Right lobe of liver (tissue), 6 donors: ENCODE measurements at regions not wholly inside any gene's neighbourhood (a gene's known extent, or its start where the extent isn't known, plus 50 kb on each side); places are given as distances from the start of the nearest gene placed in this dataset.
A peak's percentile ranks its signal among the peaks of the same experiment; 100 is the strongest.

ENCODE experiments used
- ATAC-seq, 4 donors: fragments of 200-7000 bp; cut with Tn5 transposase; one replicate each; pipeline ENCODE4 v1.9.1; 2020; ENCODE audit warnings: mild to moderate bottlenecking in 4 of 4, moderate library complexity in 4 of 4
- DNase-seq, 3 donors: peaks; one replicate each; pipeline ENCODE4 v3.0.0-alpha.2; 2020
- H3K27ac ChIP-seq, 3 donors: fragments of 200-600 bp; one replicate each; pipeline ENCODE4 v1.8.0; 2022
- H3K27me3 ChIP-seq, 2 donors: fragments of 200-600 bp; one replicate each; pipeline ENCODE4 v1.8.0; 2022
- H3K36me3 ChIP-seq, 4 donors: fragments of 200-600 bp; sonication (generic) in 1 of 4; one replicate each; pipeline versions ENCODE4 v1.5.1 to v1.8.0; 2017 to 2022; ENCODE audit warnings: control low read depth in 1 of 4
- H3K4me1 ChIP-seq, 4 donors: fragments of 200-600 bp; sonication (generic) in 1 of 4; one replicate each; pipeline versions ENCODE4 v1.5.1 to v1.8.0; 2017 to 2022; ENCODE audit warnings: control low read depth in 1 of 4
- H3K4me3 ChIP-seq, 3 donors: fragments of 200-600 bp; one replicate each; pipeline ENCODE4 v1.8.0; 2022
- H3K9me3 ChIP-seq, 4 donors: fragments of 200-600 bp; sonication (generic) in 1 of 4; one replicate each; pipeline versions ENCODE4 v1.5.1 to v1.8.0; 2017 to 2022; ENCODE audit warnings: control low read depth in 1 of 4
- CTCF ChIP-seq, 4 donors: fragments of 200-600 bp in 3 of 4; fragments of 450-650 bp in 1 of 4; IDR thresholded peaks; one replicate each; pipeline versions ENCODE4 v1.5.1 to v1.8.0; 2016 to 2022; ENCODE audit warnings: antibody characterized with exemption in 4 of 4, mild to moderate bottlenecking in 2 of 4
- POLR2A ChIP-seq: fragments of 450-650 bp; IDR thresholded peaks from one replicate; pipeline ENCODE4 v1.6.1; 2017; ENCODE audit warnings: antibody characterized with exemption, mild to moderate bottlenecking
- WGBS: methylation state at CpG from one replicate; pipeline ENCODE4 v1.1.6; 2018; ENCODE audit warnings: low coverage, low lambda C conversion rate; ENCODE audit not compliant: insufficient coverage; ENCODE audit errors: missing lambda C conversion rate; 5-methylcytosine and 5-hydroxymethylcytosine counted together
- intact Hi-C, 2 donors: fragments of 100-400 bp; cut with DNase I; formaldehyde crosslinking; loops; one replicate each; pipeline versions ENCODE4 v1.11.2 to v1.14.1; 2022
- donor health status: DM: no; HTN: yes; CAD: no.
- donor health status: DM: no; HTN: no; CAD: no.
- donor health status: DM: no; HTN: no; CAD: no.
- donor health status: DM: no; HTN: yes; CAD: no.
- donor health status: DM: no; HTN: yes; CAD: no.

GRCh38 chr15:95169541-95170459 lies 938.4 kb downstream of the MCTP2 start:
- no peak overlapping the region for H3K4me3 ChIP-seq
- no peak for DNase-seq
- WGBS, result 54% methylated on average over 29 of the region's 31 CpGs

GRCh38 chr15:95170561-95171380 lies 939.4 kb downstream of the MCTP2 start:
- no peaks in the 10 kb centered on the region for H3K27me3 ChIP-seq
- intact Hi-C loops, result no loop called here
- TF ChIP-seq POLR2A (no peak), CTCF (IDR thresholded peaks at IDR 0.05) (no peak)
- H3K27ac ChIP-seq, result no peak overlapping the region
- no peak overlapping the region for H3K4me3 ChIP-seq
- DNase-seq (no peak), ATAC-seq (no peak)
- H3K4me1 ChIP-seq, result no peaks in the 10 kb centered on the region
- no peaks in the 10 kb centered on the region for H3K36me3 ChIP-seq
- H3K9me3 ChIP-seq, result no peaks in the 10 kb centered on the region
- WGBS, result 14% methylated on average over 6 of the region's 6 CpGs

More at GRCh38 chr15:95169541-95170459, 938.4 kb downstream of the MCTP2 start:
- H3K4me1 ChIP-seq, result no peaks in the 10 kb centered on the region
- no peaks in the 10 kb centered on the region for H3K9me3 ChIP-seq
- no peak overlapping the region for H3K27ac ChIP-seq
- H3K27me3 ChIP-seq, result no peaks in the 10 kb centered on the region
- intact Hi-C loops, result no loop called here
- ATAC-seq, result peak in 1 of 4 donors; percentile 22
- TF ChIP-seq CTCF (IDR thresholded peaks at IDR 0.05) (no peak), POLR2A (no peak)
- H3K36me3 ChIP-seq, result no peaks in the 10 kb centered on the region

- no peak for TF ChIP-seq CTCF (IDR thresholded peaks at IDR 0.05)
- no peak for TF ChIP-seq POLR2A
- Histone ChIP-seq H3K36me3 (no peaks in the 10 kb centered on the region), H3K27me3 (no peaks in the 10 kb centered on the region), H3K4me3 (no peak overlapping the region), H3K27ac (no peak overlapping the region), H3K4me1 (no peaks in the 10 kb centered on the region), H3K9me3 (no peaks in the 10 kb centered on the region)
- ATAC-seq (no peak), DNase-seq (no peak)
- intact Hi-C loops, result no loop called here
- WGBS, result 93% methylated on average over 3 of the region's 3 CpGs
Measured at GRCh38 chr15:95171564-95171963, 940.2 kb downstream of the MCTP2 start.

GRCh38 chr15:95174301-95175259 lies 943.2 kb downstream of the MCTP2 start:
- Histone ChIP-seq H3K27me3 (no peaks in the 10 kb centered on the region), H3K27ac (no peak overlapping the region), H3K4me3 (no peak overlapping the region), H3K4me1 (no peaks in the 10 kb centered on the region), H3K9me3 (no peaks in the 10 kb centered on the region), H3K36me3 (no peaks in the 10 kb centered on the region)
- intact Hi-C loops, result no loop called here
- ATAC-seq (no peak), DNase-seq (no peak)
- TF ChIP-seq CTCF (IDR thresholded peaks at IDR 0.05) (no peak), POLR2A (no peak)
- 18% methylated on average over 7 of the region's 9 CpGs for WGBS
